H9 (cell line): ENCODE measurements at regions not wholly inside any gene's neighbourhood (a gene's known extent, or its start where the extent isn't known, plus 50 kb on each side); places are given as distances from the start of the nearest gene placed in this dataset.

Source experiments
- DNase-seq: peaks from one replicate; pipeline ENCODE4 v3.0.0-alpha.2; 2017
- H2AFZ ChIP-seq: one replicate; pipeline ENCODE4 v1.6.1; 2013; ENCODE audit warnings: mild to moderate bottlenecking, low read length, control low read depth, moderate library complexity
- H2AK5ac ChIP-seq: 2 replicates; pipeline ENCODE4 v1.6.1; 2013; ENCODE audit warnings: low read length, control low read depth, mixed read lengths; ENCODE audit not compliant: insufficient read length
- H2BK120ac ChIP-seq: one replicate; pipeline ENCODE4 v1.6.1; 2013; ENCODE audit warnings: low read depth, mild to moderate bottlenecking, low read length, control low read depth, inconsistent platforms; ENCODE audit not compliant: poor library complexity, severe bottlenecking
- H2BK12ac ChIP-seq: 2 replicates; pipeline ENCODE4 v1.6.1; 2013; ENCODE audit warnings: low read length, control low read depth, mixed read lengths, low read depth; ENCODE audit not compliant: insufficient read length
- H2BK15ac ChIP-seq: 2 replicates; pipeline ENCODE4 v1.6.1; 2013; ENCODE audit warnings: low read depth, low read length, control low read depth
- H2BK20ac ChIP-seq: one replicate; pipeline ENCODE4 v1.6.1; 2013; ENCODE audit warnings: low read depth, mild to moderate bottlenecking, low read length, control low read depth, inconsistent platforms; ENCODE audit not compliant: poor library complexity, severe bottlenecking
- H2BK5ac ChIP-seq: 2 replicates; pipeline ENCODE4 v1.6.1; 2013; ENCODE audit warnings: low read length, control low read depth, mixed read lengths; ENCODE audit not compliant: insufficient read length
- H3K14ac ChIP-seq: 2 replicates; pipeline ENCODE4 v1.6.1; 2013; ENCODE audit warnings: low read length, control low read depth; ENCODE audit not compliant: insufficient read depth
- H3K18ac ChIP-seq: 2 replicates; pipeline ENCODE4 v1.6.1; 2013; ENCODE audit warnings: low read depth, mild to moderate bottlenecking, mixed read lengths, low read length, control low read depth; ENCODE audit not compliant: insufficient read length
- H3K23ac ChIP-seq: 2 replicates; pipeline ENCODE4 v1.6.1; 2013; ENCODE audit warnings: low read length, control low read depth, mixed read lengths, low read depth; ENCODE audit not compliant: insufficient read length
- H3K23me2 ChIP-seq: 2 replicates; pipeline ENCODE4 v1.6.1; 2013; ENCODE audit warnings: low read depth, mild to moderate bottlenecking, mixed read lengths, low read length, control low read depth; ENCODE audit not compliant: insufficient read length, poor library complexity, severe bottlenecking
- H3K27ac ChIP-seq: 2 replicates; pipeline ENCODE4 v1.5.1; 2013; ENCODE audit warnings: low read length, control low read depth, mixed read lengths, low read depth; ENCODE audit not compliant: insufficient read length
- H3K27me3 ChIP-seq: 2 replicates; pipeline ENCODE4 v1.6.1; 2013; ENCODE audit warnings: low read length, control low read depth, inconsistent platforms; ENCODE audit not compliant: insufficient read depth
- H3K4ac ChIP-seq: 2 replicates; pipeline ENCODE4 v1.6.1; 2013; ENCODE audit warnings: low read depth, mild to moderate bottlenecking, control low read depth, inconsistent platforms, low read length, moderate library complexity
- H3K4me1 ChIP-seq: 2 replicates; pipeline ENCODE4 v1.6.1; 2013; ENCODE audit warnings: low read length, control low read depth, inconsistent platforms; ENCODE audit not compliant: insufficient read depth
- H3K4me2 ChIP-seq: 2 replicates; pipeline ENCODE4 v1.6.1; 2013; ENCODE audit warnings: low read length, control low read depth, mixed read lengths; ENCODE audit not compliant: insufficient read length, insufficient read depth
- H3K56ac ChIP-seq: 2 replicates; pipeline ENCODE4 v1.6.1; 2013; ENCODE audit warnings: low read depth, mild to moderate bottlenecking, mixed read lengths, low read length, control low read depth; ENCODE audit not compliant: insufficient read length
- H3K79me1 ChIP-seq: 2 replicates; pipeline ENCODE4 v1.6.1; 2013; ENCODE audit warnings: low read depth, mild to moderate bottlenecking, moderate library complexity, low read length, control low read depth, inconsistent platforms; ENCODE audit not compliant: insufficient read depth, poor library complexity, severe bottlenecking
- H3K79me2 ChIP-seq: 2 replicates; pipeline ENCODE4 v1.6.1; 2013; ENCODE audit warnings: low read length, control low read depth, inconsistent platforms; ENCODE audit not compliant: insufficient read depth
- H3K9ac ChIP-seq: 2 replicates; pipeline ENCODE4 v1.6.1; 2013; ENCODE audit warnings: low read length, control low read depth, mixed read lengths; ENCODE audit not compliant: insufficient read length; ENCODE audit errors: extremely low read depth
- H3K9me3 ChIP-seq: one replicate; pipeline ENCODE4 v1.6.1; 2013; ENCODE audit warnings: low read depth, low read length, inconsistent platforms; ENCODE audit not compliant: control insufficient read depth
- H3T11ph ChIP-seq: one replicate; pipeline ENCODE4 v1.6.1; 2013; ENCODE audit warnings: mild to moderate bottlenecking, low read length, control low read depth, inconsistent platforms
- H4K20me1 ChIP-seq: one replicate; pipeline ENCODE4 v1.6.1; 2013; ENCODE audit not compliant: control insufficient read depth, insufficient read length, insufficient read depth
- H4K5ac ChIP-seq: 2 replicates; pipeline ENCODE4 v1.6.1; 2013; ENCODE audit warnings: low read depth, mild to moderate bottlenecking, mixed read lengths, low read length, control low read depth; ENCODE audit not compliant: insufficient read length
- H4K8ac ChIP-seq: replicated peaks from 2 replicates; pipeline ENCODE4 v1.6.1; 2013; ENCODE audit warnings: low read length, control low read depth, mixed read lengths, low read depth; ENCODE audit not compliant: insufficient read length
- H4K91ac ChIP-seq: 2 replicates; pipeline ENCODE4 v1.6.1; 2013; ENCODE audit warnings: low read depth, mild to moderate bottlenecking, moderate library complexity, mixed read lengths, low read length, control low read depth; ENCODE audit not compliant: insufficient read length
- H3K27ac Mint-ChIP-seq, 3 experiments: 2 replicates in 2 of 3; 3 replicates in 1 of 3; pipeline ENCODE4 v1.8.0; 2020 to 2021; ENCODE audit warnings: mixed read lengths in 3 of 3, mild to moderate bottlenecking in 1 of 3, moderate library complexity in 1 of 3
- H3K27me3 Mint-ChIP-seq: 2 replicates; pipeline ENCODE4 v1.8.0; 2021; ENCODE audit warnings: low read depth, mild to moderate bottlenecking, moderate library complexity, mixed read lengths
- H3K36me3 Mint-ChIP-seq, 3 experiments: 2 replicates in 2 of 3; 3 replicates in 1 of 3; pipeline ENCODE4 v1.8.0; 2020 to 2021; ENCODE audit warnings: low read depth in 3 of 3, mixed read lengths in 3 of 3; ENCODE audit not compliant: insufficient read depth in 1 of 3
- H3K4me1 Mint-ChIP-seq, 2 experiments: 2 replicates each; pipeline ENCODE4 v1.8.0; 2020; ENCODE audit warnings: mixed read lengths in 2 of 2
- H3K4me3 Mint-ChIP-seq, 2 experiments: 2 replicates in 1 of 2; 3 replicates in 1 of 2; pipeline ENCODE4 v1.8.0; 2020 to 2021; ENCODE audit warnings: mild to moderate bottlenecking in 2 of 2, mixed read lengths in 2 of 2, moderate library complexity in 1 of 2
- H3K9me3 Mint-ChIP-seq, 2 experiments: 2 replicates in 1 of 2; 3 replicates in 1 of 2; pipeline ENCODE4 v1.8.0; 2020; ENCODE audit warnings: mild to moderate bottlenecking in 2 of 2, mixed read lengths in 2 of 2, moderate library complexity in 1 of 2
- CTCF ChIP-seq: fragments of 200-600 bp; sonication (generic); conservative IDR thresholded peaks from 3 replicates; pipeline ENCODE4 v1.8.0; 2021; ENCODE audit warnings: antibody characterized with exemption, mild to moderate bottlenecking
- WGBS: extraction: QIAGEN DNeasy Blood & Tissue Kit; methylation state at CpG from one replicate; pipeline ENCODE4 v1.1.7; 2013; ENCODE audit warnings: missing lambda C conversion rate, low lambda C conversion rate, mixed read lengths; ENCODE audit not compliant: insufficient read length; ENCODE audit errors: extremely low coverage; 5-methylcytosine and 5-hydroxymethylcytosine counted together

DNA sequence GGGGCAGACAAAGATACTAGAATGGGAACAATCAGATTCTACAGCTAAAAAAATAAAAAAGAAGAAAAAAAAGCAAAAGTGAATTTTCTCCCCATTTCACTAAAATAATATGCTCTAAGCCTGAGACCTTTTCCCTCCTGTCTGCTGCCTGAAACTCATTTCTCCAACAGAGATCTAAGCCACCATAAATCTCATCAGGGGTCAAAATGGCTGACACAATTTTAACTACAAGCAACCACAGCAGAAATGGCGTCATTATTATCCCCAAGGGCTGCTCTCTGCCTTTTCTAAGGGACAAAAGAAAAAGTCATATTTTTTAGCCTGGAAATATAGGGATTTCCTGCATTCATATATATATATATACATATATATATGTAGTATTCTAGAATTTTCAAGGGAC lies 183.7 kb upstream of the CAMK1G start:
- H4K91ac ChIP-seq, result no peak overlapping the region
- Mint-ChIP-seq H3K4me1 (peaks cover 25 to 39% of the 10 kb centered on the region in 2 experiments), H3K4me3 (no peak overlapping the region), H3K9me3 (no peaks in the 10 kb centered on the region), H3K27ac (no peak overlapping the region), H3K27me3 (no peaks in the 10 kb centered on the region), H3K36me3 (no peaks in the 10 kb centered on the region)
- H3K27me3 ChIP-seq, result no peaks in the 10 kb centered on the region
- H3K18ac ChIP-seq, result no peak overlapping the region
- H4K20me1 ChIP-seq, result no peaks in the 10 kb centered on the region
- no peak overlapping the region for H3K14ac ChIP-seq
- H3K56ac ChIP-seq, result no peak overlapping the region
- no peaks in the 10 kb centered on the region for H3K79me1 ChIP-seq
- DNase-seq, result no peak
- no peaks in the 10 kb centered on the region for H3K79me2 ChIP-seq
- no peak overlapping the region for H2BK120ac ChIP-seq
- H3K9ac ChIP-seq, result no peak overlapping the region
- H3K4ac ChIP-seq, result no peak overlapping the region
- no peak overlapping the region for H2AK5ac ChIP-seq
- H4K5ac ChIP-seq, result no peak overlapping the region
- no peak for TF ChIP-seq CTCF
- no peak overlapping the region for H4K8ac ChIP-seq
- WGBS, result no CpG with 5 or more reads among the region's 1 CpG
- peaks cover 12% of the 10 kb centered on the region for H3K4me1 ChIP-seq
- no peak overlapping the region for H2BK20ac ChIP-seq
- H2BK15ac ChIP-seq, result no peak overlapping the region
- no peaks in the 10 kb centered on the region for H3K9me3 ChIP-seq
- H3K27ac ChIP-seq, result no peak overlapping the region
- H3K23me2 ChIP-seq, result no peaks in the 10 kb centered on the region
- H2BK12ac ChIP-seq, result no peak overlapping the region
- no peak overlapping the region for H3T11ph ChIP-seq
- H3K23ac ChIP-seq, result no peak overlapping the region
- no peak overlapping the region for H3K4me2 ChIP-seq
- no peak overlapping the region for H2AFZ ChIP-seq
- no peak overlapping the region for H2BK5ac ChIP-seq
